Spleen (tissue), 11 donors: ENCODE measurements at regions not wholly inside any gene's neighbourhood (a gene's known extent, or its start where the extent isn't known, plus 50 kb on each side); places are given as distances from the start of the nearest gene placed in this dataset.
"Not testable (repeated sequence)": the region's sequence is repeated elsewhere in the genome, so short reads cannot be mapped to it uniquely, and the experiment has no call there.

Source experiments
- DNase-seq: peaks from one replicate; pipeline ENCODE4 v3.0.0-alpha.2; 2020
- H3K27ac ChIP-seq, 8 donors: fragments of 200-600 bp; sonication (generic) in 7 of 8; 1 replicate in 4 of 8; 2 replicates in 4 of 8; pipeline versions ENCODE4 v1.5.0 to v1.8.0; 2016 to 2021; ENCODE audit warnings: inconsistent platforms in 4 of 8, mild to moderate bottlenecking in 4 of 8, moderate library complexity in 1 of 8
- H3K27me3 ChIP-seq, 7 donors: fragments of 200-600 bp; sonication (generic) in 6 of 7; replicated peaks in 1 of 7; 1 replicate in 4 of 7; 2 replicates in 3 of 7; pipeline versions ENCODE4 v1.5.0 to v1.8.0; 2016 to 2021; ENCODE audit warnings: inconsistent platforms in 3 of 7, mild to moderate bottlenecking in 1 of 7
- H3K36me3 ChIP-seq, 6 donors: fragments of 200-600 bp; sonication (generic) in 5 of 6; 1 replicate in 4 of 6; 2 replicates in 2 of 6; pipeline versions ENCODE4 v1.5.0 to v1.8.0; 2016 to 2021; ENCODE audit warnings: inconsistent platforms in 2 of 6
- H3K4me1 ChIP-seq, 6 donors: fragments of 200-600 bp; sonication (generic) in 5 of 6; 1 replicate in 3 of 6; 2 replicates in 3 of 6; pipeline versions ENCODE4 v1.5.0 to v1.8.0; 2016 to 2021; ENCODE audit warnings: inconsistent platforms in 3 of 6
- H3K4me3 ChIP-seq, 8 donors: fragments of 200-600 bp; sonication (generic) in 7 of 8; 1 replicate in 4 of 8; 2 replicates in 4 of 8; pipeline versions ENCODE4 v1.5.0 to v1.8.0; 2016 to 2021; ENCODE audit warnings: inconsistent platforms in 4 of 8, mild to moderate bottlenecking in 4 of 8, moderate library complexity in 2 of 8
- H3K9me3 ChIP-seq, 8 donors: fragments of 200-600 bp; sonication (generic) in 7 of 8; 1 replicate in 4 of 8; 2 replicates in 4 of 8; pipeline versions ENCODE4 v1.5.0 to v1.8.0; 2016 to 2021; ENCODE audit warnings: inconsistent platforms in 4 of 8
- CTCF ChIP-seq, 11 experiments: fragments of 200-600 bp in 7 of 11; fragments of 450-650 bp in 4 of 11; sonication (generic) in 4 of 11; IDR thresholded peaks in 8 of 11; conservative IDR thresholded peaks in 3 of 11; 1 replicate in 7 of 11; 2 replicates in 4 of 11; pipeline versions ENCODE4 v1.4.0 to v1.8.0; 2016 to 2021; ENCODE audit warnings: antibody characterized with exemption in 11 of 11, inconsistent platforms in 4 of 11, mild to moderate bottlenecking in 1 of 11
- POLR2A ChIP-seq, 3 donors: fragments of 450-650 bp; IDR thresholded peaks; one replicate each; pipeline ENCODE4 v1.5.1; 2017; ENCODE audit warnings: antibody characterized with exemption in 3 of 3, mild to moderate bottlenecking in 1 of 3
- POLR2AphosphoS5 ChIP-seq, 3 donors: sonication (generic); formaldehyde crosslinking; IDR thresholded peaks; one replicate each; pipeline ENCODE4 v1.5.1; 2017; ENCODE audit warnings: antibody characterized with exemption in 3 of 3
- WGBS, 5 donors: extraction: QIAGEN DNeasy Blood & Tissue Kit in 3 of 5; methylation state at CpG; one replicate each; pipeline versions ENCODE4 v1.1.5 to v1.1.7; 2013 to 2018; 5-methylcytosine and 5-hydroxymethylcytosine counted together
- intact Hi-C: fragments of 100-400 bp; cut with DNase I; formaldehyde crosslinking; loops from one replicate; pipeline ENCODE4 v1.15.0; 2023; ENCODE audit warnings: low total_unique reads
- donor health status: healthy with polysubstance abuse.
- donor health status: DM: no; HTN: no; CAD: no; lungs with moderate emphysema.
- donor health status: DM: no; HTN: no; CAD: no.
- donor health status: Bipolar disorder and iron deficiency.
- donor health status: healthy.
- donor health status: DM: no; HTN: no; CAD: no.
- donor health status: DM: yes; HTN: yes; CAD: no.

GRCh38 chr5:6291961-6292360, 86.4 kb downstream of the MED10 start:
- Histone ChIP-seq H3K4me1 (no peaks in the 10 kb centered on the region), H3K27me3 (no peaks in the 10 kb centered on the region), H3K9me3 (peaks cover 0 to 14% (median 2%) of the 10 kb centered on the region in 8 donors), H3K27ac (no peak overlapping the region), H3K4me3 (no peak overlapping the region), H3K36me3 (no peaks in the 10 kb centered on the region)
- TF ChIP-seq POLR2AphosphoS5 (IDR thresholded peaks at IDR 0.05) (no peak), POLR2A (IDR thresholded peaks at IDR 0.05) (no peak)
- 11 to 28% (median 26%) methylated on average over 3 of the region's 3 CpGs for WGBS, 5 donors
- no peak for DNase-seq
- intact Hi-C loops = no loop called here

- H3K36me3 ChIP-seq = no peaks in the 10 kb centered on the region
- no peak overlapping the region for H3K4me3 ChIP-seq
- H3K27ac ChIP-seq = no peak overlapping the region
- 92 to 98% (median 95%) methylated on average over 3 of the region's 3 CpGs for WGBS, 5 donors
- H3K9me3 ChIP-seq = peaks cover 0 to 8% (median 0%) of the 10 kb centered on the region in 8 donors
- H3K4me1 ChIP-seq = no peaks in the 10 kb centered on the region
- intact Hi-C loops = no loop called here
- TF ChIP-seq CTCF (IDR thresholded peaks at IDR 0.05 in 8 of 11, conservative IDR thresholded peaks at IDR 0.05 in 3 of 11) (no peak), POLR2A (IDR thresholded peaks at IDR 0.05) (no peak), POLR2AphosphoS5 (IDR thresholded peaks at IDR 0.05) (no peak)
- no peak for DNase-seq
- H3K27me3 ChIP-seq = no peaks in the 10 kb centered on the region
These were observed 89.1 kb downstream of the MED10 start for GRCh38 chr5:6289239-6289638.

- no peaks in the 10 kb centered on the region for H3K27me3 ChIP-seq
- no peak overlapping the region for H3K27ac ChIP-seq
- intact Hi-C loops = no loop called here
- WGBS, 5 donors = 59 to 72% (median 65%) methylated on average over 6 of the region's 6 CpGs
- H3K36me3 ChIP-seq = no peaks in the 10 kb centered on the region
- no peak overlapping the region for H3K4me3 ChIP-seq
- DNase-seq = no peak
- peaks cover 0 to 6% (median 0%) of the 10 kb centered on the region in 8 donors for H3K9me3 ChIP-seq
- no peak for TF ChIP-seq POLR2A (IDR thresholded peaks at IDR 0.05)
- no peak for TF ChIP-seq POLR2AphosphoS5 (IDR thresholded peaks at IDR 0.05)
- TF ChIP-seq CTCF (IDR thresholded peaks at IDR 0.05 in 8 of 11, conservative IDR thresholded peaks at IDR 0.05 in 3 of 11) = no peak
- H3K4me1 ChIP-seq = peaks cover 0 to 1% (median 0%) of the 10 kb centered on the region in 6 donors
These were observed 91.2 kb downstream of the MED10 start for GRCh38 chr5:6287176-6287575.

- intact Hi-C loops = no loop called here
- 85 to 96% (median 91%) methylated on average over 7 of the region's 7 CpGs for WGBS, 5 donors
- Histone ChIP-seq H3K9me3 (peaks cover 0 to 6% (median 0%) of the 10 kb centered on the region in 8 donors), H3K27ac (no peak overlapping the region), H3K4me1 (peaks cover 0 to 6% (median 0%) of the 10 kb centered on the region in 6 donors), H3K27me3 (no peaks in the 10 kb centered on the region), H3K36me3 (no peaks in the 10 kb centered on the region), H3K4me3 (no peak overlapping the region)
- no peak for DNase-seq
- TF ChIP-seq POLR2A (IDR thresholded peaks at IDR 0.05) (no peak), CTCF (IDR thresholded peaks at IDR 0.05 in 8 of 11, conservative IDR thresholded peaks at IDR 0.05 in 3 of 11) (no peak), POLR2AphosphoS5 (IDR thresholded peaks at IDR 0.05) (no peak)
These were observed 91.9 kb downstream of the MED10 start for GRCh38 chr5:6286404-6286803.

- H3K27ac ChIP-seq, H3K36me3 ChIP-seq, H3K27me3 ChIP-seq, H3K4me3 ChIP-seq, DNase-seq, intact Hi-C loops, H3K4me1 ChIP-seq, H3K9me3 ChIP-seq: not testable (repeated sequence)
These were observed 93.9 kb downstream of the MED10 start for GRCh38 chr5:6284491-6284890.
